Gastrocnemius medialis (tissue), 4 donors: ENCODE measurements at regions not wholly inside any gene's neighbourhood (a gene's known extent, or its start where the extent isn't known, plus 50 kb on each side); places are given as distances from the start of the nearest gene placed in this dataset.

Experiments
- CTCF ChIP-seq, 5 experiments: fragments of 450-650 bp in 3 of 5; fragments of 200-600 bp in 2 of 5; sonication (generic) in 2 of 5; IDR thresholded peaks in 4 of 5; conservative IDR thresholded peaks in 1 of 5; 1 replicate in 4 of 5; 2 replicates in 1 of 5; pipeline ENCODE4 v1.5.1; 2016 to 2019; ENCODE audit warnings: antibody characterized with exemption in 5 of 5, mild to moderate bottlenecking in 3 of 5, moderate library complexity in 3 of 5
- POLR2A ChIP-seq, 2 donors: fragments of 450-650 bp; IDR thresholded peaks; one replicate each; pipeline ENCODE4 v1.6.1; 2017; ENCODE audit warnings: antibody characterized with exemption in 2 of 2, mild to moderate bottlenecking in 2 of 2, moderate library complexity in 2 of 2

DNA sequence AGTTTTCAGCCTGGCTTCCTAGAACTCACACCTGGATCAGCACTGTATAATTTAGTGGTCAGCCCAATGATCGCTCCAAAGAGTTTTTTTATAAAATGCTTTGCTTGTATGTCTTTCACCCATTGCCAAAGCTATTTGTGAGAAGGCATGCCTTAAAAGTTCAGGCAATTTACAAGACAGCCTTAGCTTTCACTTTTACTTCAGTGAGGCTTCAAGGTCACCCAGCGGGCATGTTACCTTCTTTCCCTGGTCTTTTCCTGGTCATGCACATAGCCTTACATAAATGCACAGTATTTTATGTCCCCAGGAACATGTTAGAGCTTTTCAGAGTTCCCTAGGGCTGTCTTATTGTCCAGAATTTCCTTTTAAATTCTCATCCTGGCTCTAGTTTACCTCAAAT lies 179.9 kb upstream of the TMEM72 start:
- TF ChIP-seq CTCF (IDR thresholded peaks at IDR 0.05 in 4 of 5, conservative IDR thresholded peaks at IDR 0.05 in 1 of 5), result no peak
- TF ChIP-seq POLR2A (IDR thresholded peaks at IDR 0.05), result no peak
